Stimulated activated CD4-positive, alpha-beta T cell treated with anti-CD3 and anti-CD28 coated beads, Interleukin-12 subunit alpha, Interleukin-12 subunit beta, amount 100 ng/mL, for 4 hours (primary cell): ENCODE measurements at regions not wholly inside any gene's neighbourhood (a gene's known extent, or its start where the extent isn't known, plus 50 kb on each side); places are given as distances from the start of the nearest gene placed in this dataset.
A peak's percentile ranks its signal among the peaks of the same experiment; 100 is the strongest.

Source experiments
- DNase-seq: peaks from one replicate; pipeline ENCODE4 v3.0.0-alpha.2; 2020

GRCh38 chr15:29945943-29946596, 123.8 kb upstream of the TJP1 start:
- no peak for DNase-seq

DNA sequence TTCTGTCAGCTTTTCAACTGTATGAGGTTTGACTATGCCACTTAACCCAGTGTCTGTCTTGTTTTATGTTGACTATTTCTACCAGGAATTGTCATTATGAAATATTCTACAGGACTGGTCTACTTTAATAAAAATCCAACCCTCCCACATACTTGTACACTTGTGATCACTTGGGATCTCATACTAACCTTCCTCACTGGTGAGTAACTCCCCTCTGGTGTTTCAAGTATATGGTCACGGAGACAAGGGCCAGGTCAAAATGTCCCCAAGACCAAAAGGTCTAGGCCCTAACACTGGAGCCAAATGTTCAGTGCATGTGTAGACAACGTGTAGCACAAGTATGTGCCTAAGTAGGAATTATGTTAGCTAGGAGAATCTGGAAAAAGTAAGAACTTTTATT, 122.7 kb upstream of the TJP1 start:
- DNase-seq, result no peak

DNA sequence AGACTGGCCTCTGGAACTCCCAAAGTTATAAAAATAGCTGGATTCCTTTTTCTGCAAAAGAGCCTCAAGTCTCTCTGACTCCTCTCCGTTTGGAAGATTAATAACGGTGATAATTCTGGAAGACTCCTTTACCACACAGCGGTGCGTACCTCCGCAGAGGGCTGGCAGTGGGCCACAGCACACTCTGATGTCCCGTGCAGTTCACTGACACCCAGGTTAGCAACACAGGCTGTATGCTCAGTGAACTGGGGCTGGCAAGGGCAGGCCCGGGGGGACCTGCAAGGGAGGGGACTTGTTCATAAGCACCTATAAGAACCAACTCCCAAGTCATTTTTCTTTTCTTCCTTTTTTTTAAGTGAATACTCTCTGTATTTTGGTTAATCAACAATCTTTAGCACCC, 120.3 kb upstream of the TJP1 start:
- DNase-seq, result no peak

DNA sequence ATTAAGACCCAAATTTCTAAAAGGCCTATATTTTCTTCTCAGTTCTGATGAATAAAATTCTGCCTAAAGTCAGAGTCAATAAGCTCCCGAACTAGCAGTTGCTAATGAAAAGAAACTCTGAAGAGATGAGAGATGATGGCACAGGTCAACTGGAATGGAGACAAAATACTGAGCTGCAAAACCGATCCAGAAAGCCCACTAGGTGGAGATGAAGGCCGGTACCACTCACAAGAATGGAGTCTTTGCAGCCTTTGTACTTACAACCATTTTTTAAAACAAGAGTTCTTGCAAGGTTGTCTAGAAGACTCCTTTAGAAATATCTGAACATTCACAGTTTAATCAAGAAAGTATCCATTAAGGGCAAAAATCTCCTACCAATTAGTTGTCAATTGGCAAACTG, 119.9 kb upstream of the TJP1 start:
- no peak for DNase-seq

- no peak for DNase-seq
These were observed 117.1 kb upstream of the TJP1 start for GRCh38 chr15:29939404-29939803.

DNA sequence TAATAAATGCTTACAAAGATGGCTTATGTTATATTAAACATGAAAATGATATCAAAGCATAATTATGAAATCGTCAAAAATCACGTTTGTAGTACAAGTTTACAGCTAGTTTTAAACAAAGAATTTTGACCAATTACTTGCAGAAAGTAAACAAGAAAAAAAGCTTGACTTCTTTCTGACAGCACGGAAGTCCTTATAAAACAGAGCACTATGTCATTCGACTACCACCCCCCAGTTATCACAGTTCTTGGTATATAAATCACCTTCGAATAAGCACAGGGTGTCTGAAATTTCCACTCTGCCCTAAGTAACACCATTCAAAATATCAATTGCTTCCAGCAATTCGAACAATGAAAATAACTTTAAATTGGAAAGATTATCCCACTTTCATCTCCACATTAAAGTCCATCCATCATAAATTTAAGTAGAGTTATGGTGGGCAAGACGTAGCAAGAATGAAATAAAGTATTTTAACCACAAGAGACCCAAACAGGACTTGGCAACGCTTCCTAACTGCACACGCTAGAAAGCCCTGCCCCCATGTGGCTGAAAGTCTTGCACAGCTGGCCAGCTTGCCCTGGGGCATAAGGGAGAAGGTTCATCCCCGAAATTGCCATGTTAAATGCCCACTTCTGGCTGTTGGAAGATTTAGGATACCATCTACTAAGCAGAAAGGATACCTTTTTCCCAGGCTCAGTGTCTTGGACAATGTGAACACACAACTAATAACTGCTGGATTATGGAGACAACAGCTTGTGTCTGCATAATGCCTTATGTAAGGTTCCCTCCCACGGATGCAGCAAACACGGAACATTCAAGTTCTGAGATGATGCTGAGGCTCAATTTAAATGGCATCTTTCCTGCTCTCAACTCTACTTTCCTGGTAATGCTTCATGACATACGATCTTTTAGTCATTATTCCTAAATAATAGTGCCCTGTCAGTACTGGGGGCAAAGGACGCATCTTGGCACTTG, 116.4 kb upstream of the TJP1 start:
- no peak for DNase-seq

- no peak for DNase-seq
These were observed 115.7 kb upstream of the TJP1 start for GRCh38 chr15:29937956-29938355.

GRCh38 chr15:29936353-29937049, 114.2 kb upstream of the TJP1 start:
- no peak for DNase-seq

DNA sequence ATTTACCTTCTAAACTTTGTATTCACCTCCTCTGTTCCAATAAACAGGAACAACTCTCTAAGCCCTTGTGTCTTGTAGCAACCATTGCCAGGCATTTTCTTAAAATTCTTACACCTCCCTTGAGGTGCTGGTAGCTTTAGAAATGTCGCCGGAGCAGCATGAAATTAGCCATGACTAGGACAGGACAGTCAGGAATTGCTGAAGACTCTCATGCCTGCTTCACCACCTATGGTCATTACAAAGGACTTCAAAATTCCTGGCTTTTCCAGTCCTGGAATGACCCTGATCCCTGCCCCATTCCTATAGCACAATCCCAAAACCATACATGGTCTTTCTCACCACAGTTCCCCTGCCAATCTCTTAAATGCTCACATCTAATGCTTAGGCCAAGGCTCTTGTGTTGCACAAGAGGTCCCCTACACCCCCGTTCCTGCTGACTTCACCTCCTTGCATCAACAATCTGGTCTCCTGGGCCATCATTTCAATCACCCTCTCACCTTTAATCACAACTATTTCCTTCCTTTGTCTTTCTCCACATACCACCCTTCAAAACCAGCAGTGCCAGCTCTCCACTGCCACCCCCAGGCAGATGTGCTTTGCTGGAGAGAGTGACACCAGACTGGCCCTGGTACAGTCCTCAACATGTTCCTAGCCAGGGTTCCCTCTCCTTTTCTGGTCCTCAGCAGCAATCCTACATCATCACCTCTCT, 113.2 kb upstream of the TJP1 start:
- DNase-seq, result no peak

GRCh38 chr15:29934251-29934650, 112.0 kb upstream of the TJP1 start:
- no peak for DNase-seq

DNA sequence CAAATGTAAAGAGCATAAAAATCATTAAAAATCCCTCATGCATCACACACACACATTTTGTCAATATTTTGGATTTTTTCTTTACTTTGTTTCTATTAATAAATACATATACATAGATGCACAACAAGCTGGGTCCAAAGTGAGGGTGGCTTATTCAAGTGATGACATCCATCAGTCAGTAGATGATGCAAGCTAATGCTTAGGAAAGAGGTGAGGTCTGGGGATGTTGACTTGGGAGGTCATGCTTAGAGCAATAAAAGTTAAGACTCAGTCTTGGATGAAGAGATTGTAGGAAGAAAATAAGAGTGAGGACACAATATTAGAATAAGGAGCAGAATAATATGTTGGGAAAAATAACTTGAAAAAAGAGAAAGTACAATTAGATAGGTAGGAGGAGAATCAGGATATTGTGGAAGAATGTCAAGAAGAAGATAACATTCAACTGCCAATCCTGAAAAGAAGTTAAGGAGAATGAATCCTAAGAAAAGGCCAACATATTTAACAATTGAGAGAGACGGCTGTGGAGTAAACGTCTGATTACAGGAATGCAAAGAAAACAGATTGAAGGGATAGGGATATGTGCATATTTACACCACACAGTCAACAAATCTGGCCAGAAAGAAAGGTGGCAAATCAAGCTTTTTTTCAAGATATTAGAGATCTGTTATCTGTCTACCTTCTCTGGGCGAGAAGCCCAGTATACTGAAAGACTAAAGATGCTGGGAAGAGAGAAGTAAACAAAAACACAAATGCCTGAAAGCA, 111.0 kb upstream of the TJP1 start:
- no peak for DNase-seq

DNA sequence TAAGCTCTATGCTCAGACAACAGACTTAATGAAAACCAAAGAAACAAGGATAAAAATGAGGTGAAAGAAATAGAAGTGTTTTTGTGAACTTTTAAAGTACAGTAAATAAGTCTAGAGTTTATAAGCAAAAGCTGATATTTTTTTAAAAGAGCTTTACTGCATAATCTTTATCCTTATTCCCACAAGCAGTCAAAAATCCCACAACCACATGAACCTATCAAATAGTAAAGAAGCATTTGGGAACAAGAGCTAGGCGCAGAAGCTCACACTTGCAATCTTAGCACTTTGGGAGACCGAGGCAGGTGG, 103.8 kb upstream of the TJP1 start:
- no peak for DNase-seq

- peak; percentile 31 for DNase-seq
These were observed 103.2 kb upstream of the TJP1 start for GRCh38 chr15:29925227-29926082.

DNA sequence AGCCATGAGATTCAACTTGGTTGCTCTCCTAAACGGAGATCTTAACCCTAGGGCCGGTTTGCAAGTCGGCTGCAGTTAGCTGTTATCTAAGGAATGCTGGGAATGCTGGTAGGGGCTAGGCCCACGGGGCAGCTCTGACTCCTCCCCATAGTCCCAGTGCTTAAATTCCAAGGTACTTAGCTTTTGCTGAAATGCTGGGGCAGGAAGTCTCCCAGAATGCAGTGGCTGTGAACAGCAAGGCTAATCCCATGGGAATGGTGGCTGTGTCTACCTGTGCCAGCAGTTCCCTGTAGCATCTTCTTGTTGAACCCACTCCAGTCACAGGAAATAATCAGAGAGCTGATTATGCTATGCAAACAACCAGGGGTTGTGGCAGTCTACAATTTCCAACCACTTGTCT, 102.5 kb upstream of the TJP1 start:
- DNase-seq, result no peak

DNA sequence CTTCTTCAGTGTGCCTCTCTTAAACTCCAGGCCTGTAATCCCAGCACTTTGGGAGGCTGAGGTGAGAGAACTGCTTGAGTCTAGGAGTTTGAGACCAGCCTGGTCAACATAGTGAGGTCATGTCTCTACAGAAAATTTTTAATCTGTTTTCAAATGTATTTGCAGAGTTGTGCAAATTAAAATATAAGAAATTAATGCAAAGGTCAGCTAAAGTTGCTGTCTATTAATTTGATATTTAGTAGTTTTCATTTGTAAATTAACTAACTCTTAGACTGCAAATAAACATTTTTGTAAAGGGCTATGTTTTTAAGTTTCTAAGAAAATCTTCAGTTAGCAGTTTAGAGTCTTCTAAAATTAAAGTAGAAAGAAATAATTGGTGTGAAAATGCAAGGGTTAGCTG, 99.9 kb upstream of the TJP1 start:
- no peak for DNase-seq

- DNase-seq, result no peak
These were observed 98.9 kb upstream of the TJP1 start for GRCh38 chr15:29921130-29921601.

- no peak for DNase-seq
These were observed 98.2 kb upstream of the TJP1 start for GRCh38 chr15:29920515-29920914.

DNA sequence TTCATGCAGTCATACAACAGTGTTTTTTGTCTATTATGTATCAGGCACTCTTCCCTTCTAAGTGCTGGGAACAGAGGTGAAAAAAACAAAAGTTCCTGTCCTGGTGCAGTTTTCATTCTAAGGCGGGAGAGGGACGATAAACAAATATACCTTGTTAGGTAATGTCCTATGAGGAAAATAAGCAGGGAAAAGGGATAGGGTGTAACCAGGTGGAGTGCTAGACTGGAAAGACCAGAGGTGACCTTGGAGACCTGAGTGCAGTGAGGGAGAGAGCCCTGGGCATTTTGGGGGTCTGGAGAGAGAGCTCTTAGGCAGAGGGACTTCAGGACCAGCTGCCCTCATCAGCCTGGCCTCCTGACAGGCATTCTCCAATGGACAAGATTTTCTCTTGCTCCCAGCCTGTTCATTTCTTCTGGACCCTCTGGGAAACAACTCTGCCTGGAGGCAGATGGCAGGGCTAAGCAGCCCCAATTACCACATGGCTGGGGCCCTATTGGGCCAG, 97.2 kb upstream of the TJP1 start:
- DNase-seq, result no peak

GRCh38 chr15:29917600-29918597, 95.6 kb upstream of the TJP1 start:
- DNase-seq, result no peak

GRCh38 chr15:29914511-29914926, 92.3 kb upstream of the TJP1 start:
- no peak for DNase-seq
